HS-27A (cell line): ENCODE measurements at regions not wholly inside any gene's neighbourhood (a gene's known extent, or its start where the extent isn't known, plus 50 kb on each side); places are given as distances from the start of the nearest gene placed in this dataset.
"Not testable (repeated sequence)": the region's sequence is repeated elsewhere in the genome, so short reads cannot be mapped to it uniquely, and the experiment has no call there.

ENCODE experiments used
- DNase-seq: peaks from one replicate; pipeline ENCODE4 v3.0.0-alpha.2; 2012; ENCODE audit warnings: low read depth, missing footprints

DNA sequence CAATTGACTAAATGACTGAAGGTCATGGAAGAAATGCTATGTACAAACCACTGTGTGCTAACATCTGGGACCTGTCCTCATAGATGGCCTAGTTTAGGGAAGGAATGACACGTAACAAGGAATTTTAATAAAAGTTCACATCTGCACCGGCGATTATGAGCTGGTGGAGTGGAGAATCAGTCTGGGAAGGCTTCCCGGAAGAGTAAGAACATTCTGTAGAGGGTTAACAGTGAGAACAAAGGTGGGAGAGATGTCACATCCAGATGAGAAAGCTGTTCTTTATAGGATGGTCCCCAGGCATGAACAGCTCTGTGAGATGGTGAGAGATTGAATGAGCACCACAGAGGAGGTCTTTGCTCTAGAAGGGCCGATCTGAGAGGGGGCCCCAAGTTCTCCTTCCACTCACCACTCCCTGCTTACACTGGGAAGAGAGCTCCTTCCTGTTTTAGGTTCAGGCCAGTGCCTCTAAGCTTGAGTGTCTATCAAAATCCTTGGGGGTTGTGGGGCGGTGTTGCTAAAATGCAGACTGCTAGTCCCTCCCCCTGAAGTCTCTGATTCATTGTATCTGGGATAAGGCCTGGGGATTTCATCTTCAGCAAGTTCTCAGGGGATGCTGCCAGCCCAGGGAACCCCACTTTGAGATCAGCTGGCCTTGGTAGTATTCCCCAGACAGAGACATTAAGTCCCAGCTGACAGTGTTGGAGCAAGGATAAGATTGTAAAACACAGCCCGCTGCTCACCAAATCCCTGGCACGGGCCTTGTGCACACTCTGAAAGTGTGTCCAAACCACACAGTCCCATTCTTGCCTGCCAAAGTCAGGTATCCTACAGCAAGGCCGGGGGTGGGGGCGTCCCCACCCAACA, 294.7 kb upstream of the MAF start:
- DNase-seq = no peak

DNA sequence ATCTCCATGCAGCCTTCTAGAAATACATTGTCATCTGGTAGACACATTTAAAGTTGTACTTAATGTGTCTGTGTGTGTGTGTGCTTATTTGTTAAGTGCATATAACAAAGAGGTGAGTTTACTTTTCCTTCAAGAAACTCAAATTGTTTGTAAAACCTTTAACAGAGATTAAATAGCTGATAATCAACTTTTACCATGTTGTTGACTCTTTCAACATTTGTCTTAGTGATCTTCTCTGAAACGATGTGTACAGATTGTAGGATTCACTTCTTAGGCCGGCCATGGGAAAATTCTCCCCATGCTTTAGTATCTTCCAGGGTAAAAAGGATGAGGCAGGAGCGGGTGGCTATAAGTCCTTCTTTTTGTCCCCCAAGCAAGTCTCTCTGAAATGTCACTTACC, 292.9 kb upstream of the MAF start:
- no peak for DNase-seq

DNA sequence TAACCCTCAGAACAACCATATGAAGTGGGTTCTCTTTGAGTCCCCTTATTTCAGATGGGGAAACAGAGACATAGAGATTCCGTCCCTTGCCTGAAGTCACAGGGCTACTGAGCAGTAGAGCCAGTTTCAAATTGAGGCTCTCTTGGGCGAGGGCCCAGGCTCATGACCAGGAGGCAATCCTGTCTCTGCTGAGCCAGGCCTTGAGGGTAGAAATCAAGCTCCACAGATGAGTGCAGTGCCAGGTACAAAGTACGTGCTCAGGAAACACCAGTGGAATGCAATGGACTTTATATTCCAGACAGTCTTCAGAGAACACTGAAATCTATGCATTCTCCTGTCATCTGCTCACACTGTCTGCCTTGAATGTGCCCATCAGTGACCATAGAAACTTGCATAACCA, 291.7 kb upstream of the MAF start:
- DNase-seq = no peak

DNA sequence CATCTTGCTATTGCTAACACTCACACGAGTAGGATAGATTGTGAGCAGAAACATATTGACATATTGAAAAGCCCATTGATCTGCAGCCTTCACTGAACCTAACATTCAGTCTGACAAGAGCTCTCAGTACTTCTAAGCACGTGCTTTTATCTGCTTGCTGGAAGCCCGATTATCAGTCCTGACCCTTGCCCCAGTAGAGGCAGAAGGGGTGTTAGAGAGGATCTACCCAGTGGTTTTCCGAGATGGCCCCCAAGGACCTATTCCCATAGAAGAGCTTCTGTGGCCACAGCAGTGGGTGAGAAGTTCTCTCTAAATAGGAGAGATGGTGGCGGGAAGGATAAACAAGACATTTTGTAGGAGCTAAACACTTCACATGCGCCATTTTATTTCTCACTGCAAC, 290.9 kb upstream of the MAF start:
- no peak for DNase-seq

DNA sequence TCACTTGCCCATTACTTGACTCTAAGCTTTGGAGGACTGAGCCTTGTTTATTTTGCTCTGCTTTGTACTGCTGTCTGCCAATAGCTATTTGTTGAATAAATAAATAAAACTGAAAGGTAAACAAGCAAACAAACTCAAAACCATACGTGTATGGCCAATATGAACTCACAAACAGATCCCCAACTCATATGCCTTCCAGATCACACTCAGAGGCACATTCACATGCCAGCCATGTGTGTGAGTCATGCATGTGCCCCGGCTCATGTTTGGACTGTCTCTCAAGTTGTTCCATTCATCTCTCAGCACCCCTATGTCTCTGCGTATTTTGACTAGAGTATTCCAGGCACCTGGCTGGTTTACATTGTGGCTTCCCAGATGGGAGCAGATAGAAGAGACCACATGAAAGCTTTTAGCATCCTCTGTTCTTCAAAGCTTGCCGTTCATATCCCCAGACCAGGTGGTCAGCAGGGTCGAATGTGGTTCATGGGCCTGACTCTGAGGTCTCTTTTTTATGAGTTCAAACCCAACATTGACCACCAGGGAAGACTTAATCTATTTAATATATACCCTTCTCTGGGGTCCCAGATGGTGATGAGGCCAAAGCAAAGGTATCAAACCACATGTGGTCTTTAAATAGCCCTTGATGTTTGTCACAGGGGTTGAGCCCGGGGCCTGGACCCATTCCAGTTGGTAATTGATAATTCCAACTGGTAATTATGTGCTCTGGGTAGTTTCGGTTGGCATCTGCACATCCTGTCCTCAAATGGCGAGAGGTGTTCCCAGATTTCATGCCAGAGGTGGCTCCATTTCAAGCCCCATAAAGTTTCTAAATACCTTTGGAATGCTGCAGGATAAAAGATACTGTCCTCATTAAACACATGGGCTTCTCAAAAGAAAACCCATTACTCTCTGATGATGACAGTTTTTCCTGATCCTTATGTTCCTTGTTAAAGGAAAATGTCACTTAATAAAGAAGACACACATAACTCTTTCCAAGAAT, 287.3 kb upstream of the MAF start:
- DNase-seq = no peak

DNA sequence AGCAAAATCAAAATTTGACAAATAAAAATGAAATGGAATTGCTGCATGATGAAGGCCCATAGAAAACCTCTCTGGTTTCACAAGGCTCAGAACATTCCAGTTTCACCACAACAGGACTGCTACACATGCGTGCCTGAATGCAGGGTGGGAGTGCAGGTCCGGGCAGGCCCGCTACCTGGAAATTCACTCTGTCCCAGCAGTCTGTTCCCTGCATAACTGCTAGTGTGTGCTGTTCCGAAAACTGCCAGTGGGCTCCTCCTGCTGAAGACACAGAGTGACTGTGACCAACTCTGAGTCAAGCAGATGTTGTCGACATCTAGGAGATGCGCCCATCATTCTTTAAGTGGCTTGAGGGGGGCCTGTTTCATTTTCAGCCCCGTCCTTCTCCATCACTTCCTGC, 284.8 kb upstream of the MAF start:
- DNase-seq = no peak

DNA sequence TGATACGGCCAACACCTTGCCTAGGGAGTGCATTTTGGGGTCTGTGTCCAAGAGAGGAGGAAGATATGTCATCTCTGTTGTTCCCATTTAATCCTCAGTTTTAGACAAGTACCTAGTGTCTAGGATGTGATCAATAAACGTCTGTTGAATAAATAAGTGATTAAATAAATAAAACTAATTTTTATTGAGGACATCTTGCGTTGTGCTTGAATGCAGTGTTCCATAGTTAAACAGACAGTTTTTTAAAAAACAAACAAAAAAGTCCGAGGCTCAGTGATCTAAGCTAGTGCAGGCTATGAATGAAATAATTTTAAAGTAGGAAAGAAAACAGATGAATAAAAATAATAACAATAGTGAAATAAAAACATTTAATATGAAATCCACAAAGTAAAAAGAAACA, 283.0 kb upstream of the MAF start:
- no peak for DNase-seq

DNA sequence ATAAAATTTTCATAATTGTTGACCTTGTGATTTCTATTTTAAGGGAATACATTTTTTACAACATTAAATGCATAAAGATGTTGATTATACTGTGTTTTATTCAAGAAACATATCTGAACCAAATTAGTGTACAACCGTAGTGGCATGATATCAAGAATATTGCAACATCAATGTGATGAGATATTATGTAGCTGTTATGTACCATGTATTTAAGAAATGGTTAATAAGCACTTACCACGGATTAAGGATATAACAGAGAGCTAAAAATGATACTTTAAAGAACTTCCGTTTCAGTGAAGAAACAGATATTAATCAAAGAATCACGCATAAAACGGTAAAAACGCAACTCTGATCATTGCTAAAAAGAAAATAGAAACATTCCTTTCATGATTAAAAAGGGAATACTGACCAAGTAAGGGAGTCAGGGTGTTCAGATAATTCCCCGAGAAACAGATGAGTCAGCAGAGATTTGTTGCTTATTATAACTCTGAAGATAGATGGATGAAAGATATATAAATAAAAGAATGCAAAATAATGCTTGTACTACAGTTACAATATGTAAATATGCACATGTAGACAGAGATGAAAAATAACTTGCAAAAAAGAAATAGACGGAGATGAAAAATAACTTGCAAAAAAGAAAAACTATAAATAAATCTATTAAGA, 281.9 kb upstream of the MAF start:
- no peak for DNase-seq

DNA sequence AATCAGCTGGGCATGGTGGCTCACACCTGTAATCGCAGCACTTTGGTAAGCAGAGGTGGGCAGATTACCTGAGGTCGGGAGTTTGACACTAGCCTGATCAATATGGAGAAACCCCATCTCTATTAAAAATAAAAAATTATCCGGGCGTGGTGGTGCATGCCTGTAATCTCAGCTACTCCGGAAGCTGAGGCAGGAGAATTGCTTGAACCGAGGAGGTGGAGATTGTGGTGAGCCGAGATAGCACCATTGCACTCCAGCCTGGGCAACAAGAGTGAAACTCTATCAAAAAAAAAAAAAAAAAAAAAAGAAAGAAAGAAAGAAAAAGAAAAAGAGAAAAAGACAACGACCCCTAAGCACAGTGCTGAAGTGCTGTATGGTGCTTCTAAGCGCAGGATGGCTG, 280.6 kb upstream of the MAF start:
- DNase-seq = not testable (repeated sequence)

DNA sequence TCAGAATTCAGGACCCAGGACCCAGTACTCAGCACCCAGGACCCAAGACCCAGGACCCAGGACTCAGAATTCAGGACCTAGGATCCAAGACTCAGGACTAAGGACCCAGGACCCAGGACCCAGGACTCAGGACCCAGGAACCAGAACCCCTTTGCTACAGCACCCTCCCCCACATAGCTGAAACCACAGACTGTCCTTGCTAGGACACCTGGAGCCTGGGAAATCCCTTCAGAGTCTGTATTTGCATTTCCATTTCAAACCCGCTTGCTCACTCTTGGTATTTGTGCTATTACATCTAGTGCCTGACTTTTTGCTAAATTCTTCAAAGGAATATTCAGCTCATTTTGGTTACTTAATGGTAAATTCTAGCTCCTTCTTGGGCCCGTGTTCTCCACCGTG, 275.8 kb upstream of the MAF start:
- no peak for DNase-seq

DNA sequence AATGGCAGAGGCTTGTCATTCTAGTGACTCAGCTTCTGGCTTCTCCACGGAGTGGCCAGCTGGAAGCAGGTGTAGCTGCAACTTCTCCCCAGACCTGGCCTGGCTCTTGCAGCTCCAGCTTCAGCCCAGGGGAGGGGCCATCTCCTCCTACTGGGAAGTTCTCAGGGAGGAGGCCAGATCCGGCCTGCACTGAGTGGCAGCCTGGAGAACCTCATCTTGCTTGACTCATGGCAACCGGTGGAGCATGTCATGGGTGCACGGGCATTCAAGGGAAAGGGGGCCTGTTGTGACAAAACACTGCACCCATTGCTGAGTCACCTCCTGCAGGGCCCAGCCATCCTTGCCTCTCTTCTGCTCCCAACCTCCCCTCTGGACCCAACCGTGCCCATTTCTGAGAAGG, 273.9 kb upstream of the MAF start:
- DNase-seq = no peak

DNA sequence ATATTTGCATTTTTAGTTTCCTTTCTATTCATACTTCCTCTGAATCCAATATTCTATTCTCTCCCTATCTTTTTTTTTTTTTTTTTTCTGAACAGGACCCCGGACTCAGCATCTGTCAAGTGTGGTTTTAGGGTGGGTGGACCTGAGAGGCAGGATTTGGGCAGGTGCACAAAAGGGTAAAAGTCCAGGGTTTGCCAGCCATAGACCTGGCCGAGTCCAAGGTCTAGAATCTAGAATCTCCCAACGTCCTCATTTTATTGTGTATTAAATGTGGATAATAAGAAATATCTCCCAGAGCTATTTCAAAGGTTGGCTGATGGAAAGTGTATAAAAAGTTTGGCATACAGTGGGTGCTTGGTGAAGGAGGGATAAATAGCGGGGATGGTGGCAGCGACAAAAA, 273.3 kb upstream of the MAF start:
- no peak for DNase-seq

DNA sequence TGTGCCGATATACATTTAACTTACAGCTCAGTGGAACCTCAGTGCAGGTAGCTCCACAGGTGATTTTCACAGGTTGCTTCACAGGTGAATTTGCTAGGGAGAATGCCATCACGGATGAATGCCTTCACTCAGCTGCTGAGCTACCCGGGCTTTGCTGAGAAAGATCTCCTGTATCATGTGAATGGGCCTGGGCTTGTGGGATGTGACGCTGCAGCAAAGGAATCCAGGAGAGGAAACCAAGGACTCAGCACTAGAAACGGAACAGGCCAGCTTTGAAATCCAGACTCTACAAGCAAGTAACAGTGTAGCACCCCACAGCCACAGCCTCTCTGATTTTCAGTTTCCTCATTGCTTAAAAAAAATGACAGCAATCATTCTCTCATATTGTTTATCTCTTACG, 271.4 kb upstream of the MAF start:
- no peak for DNase-seq

DNA sequence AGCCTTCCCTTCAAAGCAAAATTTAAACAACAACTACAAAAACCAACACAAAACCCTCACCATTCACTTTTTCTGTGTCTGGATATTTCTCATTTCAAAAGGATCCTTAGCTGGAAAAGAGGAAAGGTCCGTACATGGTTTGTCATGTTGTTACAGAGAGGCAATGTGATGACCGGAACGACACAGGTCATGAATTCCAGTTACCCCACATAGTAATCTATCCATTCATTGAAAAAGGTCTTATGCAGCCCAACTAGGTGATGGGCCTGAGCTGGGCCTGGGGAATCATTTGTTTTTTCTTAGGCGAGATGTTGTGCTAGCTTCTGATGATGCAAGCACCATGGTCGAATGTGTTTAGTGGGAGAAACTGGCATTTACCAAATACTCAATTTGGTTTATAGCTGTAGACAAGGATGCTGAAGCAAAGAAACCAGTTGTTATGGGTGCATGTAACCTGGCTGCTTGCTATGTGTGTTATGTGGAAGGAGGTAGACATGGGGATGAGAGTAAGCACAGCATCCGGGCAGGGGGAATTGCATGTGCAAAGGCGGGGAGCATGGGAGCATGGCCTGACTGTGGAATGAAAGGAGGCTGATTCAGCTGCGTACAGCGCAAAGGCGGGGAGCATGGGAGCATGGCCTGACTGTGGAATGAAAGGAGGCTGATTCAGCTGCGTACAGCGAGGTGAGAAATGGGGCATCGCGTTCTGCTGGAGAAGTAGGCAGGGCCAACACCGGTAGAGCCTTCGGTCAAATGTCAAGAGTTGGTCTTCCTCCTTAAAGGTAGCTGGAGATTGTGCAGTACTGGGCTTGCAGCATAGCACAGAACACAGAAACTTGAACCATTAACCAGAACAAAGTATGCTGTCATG, 269.7 kb upstream of the MAF start:
- DNase-seq = no peak

DNA sequence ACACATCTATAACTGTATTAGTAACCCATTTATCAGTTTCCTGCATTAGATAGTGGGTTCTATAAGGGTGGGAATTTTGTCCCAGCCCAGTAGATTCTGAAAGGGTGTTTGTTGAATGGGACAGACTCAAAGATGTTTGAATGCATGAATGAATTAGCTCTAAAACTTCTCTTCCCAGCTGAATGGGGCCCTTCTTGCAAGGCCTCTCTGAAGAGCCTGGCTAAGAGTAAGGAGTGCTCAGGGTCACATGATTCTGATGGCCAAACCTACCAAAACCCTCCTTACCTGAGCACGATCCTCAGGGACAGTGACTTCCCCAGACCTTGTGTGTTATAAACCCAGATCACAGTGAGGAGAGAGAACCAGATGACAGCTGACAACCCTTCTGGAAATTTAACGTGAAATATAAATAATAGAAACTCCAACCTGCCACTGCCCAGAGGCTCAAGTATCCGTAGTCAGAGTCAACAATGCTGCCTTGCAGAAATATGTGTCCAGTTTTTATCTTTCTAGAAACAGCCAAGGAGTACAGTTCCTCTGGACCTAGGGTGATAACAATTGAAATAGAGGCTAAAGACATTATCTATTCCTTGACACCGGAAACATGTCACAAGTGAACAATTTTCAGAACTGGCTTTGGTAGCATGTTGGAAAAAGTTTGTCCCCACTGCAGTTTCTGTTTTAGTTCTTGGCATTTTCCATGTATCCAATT, 268.9 kb upstream of the MAF start:
- no peak for DNase-seq

DNA sequence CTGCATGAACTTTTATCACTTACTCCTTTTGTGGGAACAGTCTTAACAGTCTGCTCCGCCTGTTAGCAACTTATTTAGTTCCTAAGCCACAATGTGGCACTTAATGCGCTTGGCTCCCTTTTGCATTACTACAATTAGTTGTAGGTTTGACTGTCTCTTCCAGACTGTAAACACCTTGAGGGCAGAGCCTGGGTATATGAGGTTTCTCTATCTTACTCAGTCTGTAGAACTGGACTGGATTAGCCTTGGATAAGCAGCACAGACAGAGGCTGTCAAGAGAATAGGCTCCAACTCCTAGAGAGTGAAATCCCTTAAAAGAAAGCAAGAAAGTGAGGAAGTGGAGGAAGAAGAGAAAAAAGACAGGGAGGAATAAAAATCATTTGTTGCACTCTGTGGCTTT, 268.3 kb upstream of the MAF start:
- no peak for DNase-seq

DNA sequence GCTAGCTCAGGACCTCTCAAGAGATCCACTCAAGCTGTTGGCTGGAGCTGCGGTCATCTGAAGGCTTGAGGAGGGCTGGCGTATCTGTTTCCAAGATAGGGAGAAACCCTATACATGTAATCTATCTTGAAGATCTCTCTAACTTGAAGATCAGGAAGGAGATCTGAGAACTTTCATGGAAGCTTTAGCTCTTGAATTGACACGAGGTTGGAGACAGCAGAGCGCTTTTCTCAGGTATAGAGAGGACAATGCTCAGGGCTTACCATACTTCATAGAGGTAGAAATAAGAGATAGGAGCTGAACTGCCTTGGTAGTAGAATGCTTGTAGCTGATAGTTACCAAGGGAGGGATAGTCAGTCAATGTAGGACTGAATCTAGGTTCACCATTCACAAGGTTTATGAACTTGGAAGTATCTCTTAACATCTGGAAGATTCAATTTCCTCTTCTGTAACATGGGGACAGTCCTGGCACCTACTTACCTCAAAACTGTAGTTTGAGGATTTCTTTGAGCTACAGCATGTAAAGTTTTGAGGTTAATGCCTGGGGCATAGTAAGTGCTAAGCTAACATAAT, 267.0 kb upstream of the MAF start:
- DNase-seq = no peak

DNA sequence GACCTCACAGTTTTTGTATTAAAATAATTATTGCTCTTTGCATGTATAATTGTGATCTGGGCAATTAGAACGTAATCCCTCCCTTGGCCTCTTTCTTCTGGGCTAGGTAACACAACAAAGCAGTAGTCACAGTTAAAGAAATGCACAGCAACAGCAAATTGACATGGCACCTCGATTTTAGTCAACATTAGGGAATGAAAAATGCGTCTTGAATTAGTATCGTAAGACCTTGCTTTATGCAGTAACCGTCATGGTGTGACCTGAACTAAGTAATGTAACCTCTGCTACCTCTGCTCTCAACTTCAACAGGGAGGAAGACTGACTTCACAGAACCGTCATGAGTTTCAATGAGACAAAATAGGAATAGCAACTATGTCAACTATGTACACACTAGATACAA, 265.4 kb upstream of the MAF start:
- DNase-seq = no peak

DNA sequence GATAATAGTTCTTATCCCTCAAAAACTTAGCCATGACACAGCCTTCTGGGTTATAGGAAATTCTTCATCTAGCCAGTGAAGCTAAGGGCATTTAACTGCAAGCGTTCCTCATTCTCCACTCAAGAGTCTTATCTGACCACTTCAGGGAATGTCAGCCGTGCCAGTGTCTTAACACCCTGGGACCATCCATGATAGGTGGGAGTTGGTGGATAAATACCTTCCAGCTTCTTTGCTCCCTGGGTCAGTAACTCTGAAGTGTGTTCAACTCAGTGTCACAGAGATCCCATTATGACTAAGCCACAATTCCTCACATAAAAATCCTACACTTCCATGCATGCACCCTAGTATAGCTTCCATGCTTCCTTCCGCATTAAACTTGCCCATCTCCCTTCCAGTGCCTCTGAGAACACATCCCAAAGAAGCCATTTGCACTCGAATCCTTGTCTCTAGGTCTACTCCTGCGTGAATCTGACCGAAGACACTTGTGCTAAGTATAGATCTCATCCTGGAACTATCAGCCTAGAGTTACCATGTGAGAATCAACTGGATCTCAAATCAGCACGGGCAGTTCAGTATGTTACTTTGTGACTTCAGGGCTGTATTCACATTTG, 264.3 kb upstream of the MAF start:
- no peak for DNase-seq
